MM.1S (cell line): ENCODE measurements at regions not wholly inside any gene's neighbourhood (a gene's known extent, or its start where the extent isn't known, plus 50 kb on each side); places are given as distances from the start of the nearest gene placed in this dataset.

Experiments
- DNase-seq: peaks from one replicate; pipeline ENCODE4 v3.0.0-alpha.2; 2015
- H2AFZ ChIP-seq: fragments of 300-600 bp; sonication (generic); 2 replicates; pipeline ENCODE4 v1.6.0; 2016; ENCODE audit warnings: antibody characterized with exemption, low read length
- H3F3A ChIP-seq: fragments of 300-600 bp; sonication (generic); 2 replicates; pipeline ENCODE4 v1.6.1; 2016; ENCODE audit warnings: mild to moderate bottlenecking, antibody characterized with exemption, low read length, moderate library complexity, mixed read lengths; ENCODE audit not compliant: insufficient read depth
- H3K27ac ChIP-seq: fragments of 300-600 bp; sonication (generic); 2 replicates; pipeline ENCODE4 v1.5.1; 2016; ENCODE audit warnings: mild to moderate bottlenecking, low read length
- H3K27me3 ChIP-seq: fragments of 300-600 bp; sonication (generic); replicated peaks from 2 replicates; pipeline ENCODE4 v1.6.0; 2016; ENCODE audit warnings: low read length; ENCODE audit not compliant: insufficient read depth
- H3K36me3 ChIP-seq: fragments of 300-600 bp; sonication (generic); replicated peaks from 2 replicates; pipeline ENCODE4 v1.6.1; 2016; ENCODE audit warnings: mild to moderate bottlenecking, low read length, mixed read lengths; ENCODE audit not compliant: insufficient read depth
- H3K4me1 ChIP-seq: fragments of 300-600 bp; sonication (generic); 2 replicates; pipeline ENCODE4 v1.6.1; 2016; ENCODE audit warnings: low read length, mixed read lengths
- H3K4me2 ChIP-seq: fragments of 300-600 bp; sonication (generic); 2 replicates; pipeline ENCODE4 v1.6.0; 2016; ENCODE audit warnings: low read depth, low read length
- H3K4me3 ChIP-seq: fragments of 300-600 bp; sonication (generic); 2 replicates; pipeline ENCODE4 v1.5.1; 2016; ENCODE audit warnings: low read length, mixed read lengths
- H3K79me2 ChIP-seq: fragments of 300-600 bp; sonication (generic); 2 replicates; pipeline ENCODE4 v1.6.1; 2016; ENCODE audit warnings: mixed run types, low read length, mixed read lengths
- H3K9ac ChIP-seq: fragments of 300-600 bp; sonication (generic); 2 replicates; pipeline ENCODE4 v1.6.1; 2016; ENCODE audit warnings: low read length, mixed read lengths
- H3K9me2 ChIP-seq: fragments of 300-600 bp; sonication (generic); replicated peaks from 2 replicates; pipeline ENCODE4 v1.6.1; 2016; ENCODE audit warnings: mild to moderate bottlenecking, low read length, mixed read lengths; ENCODE audit not compliant: insufficient read depth
- H3K9me3 ChIP-seq: fragments of 300-600 bp; sonication (generic); replicated peaks from 2 replicates; pipeline ENCODE4 v1.6.1; 2016; ENCODE audit warnings: mild to moderate bottlenecking, low read length, mixed read lengths; ENCODE audit not compliant: insufficient read depth
- H4K20me1 ChIP-seq: fragments of 300-600 bp; sonication (generic); 2 replicates; pipeline ENCODE4 v1.6.1; 2016; ENCODE audit warnings: mild to moderate bottlenecking, low read length, moderate library complexity, mixed read lengths; ENCODE audit not compliant: insufficient read depth
- CTCF ChIP-seq: fragments of 300-600 bp; sonication (generic); IDR thresholded peaks from 2 replicates; pipeline ENCODE4 v1.5.1; 2016; ENCODE audit warnings: antibody characterized with exemption, low read length, mixed read lengths
- EZH2 ChIP-seq: fragments of 300-600 bp; sonication (generic); optimal IDR thresholded peaks from 2 replicates; pipeline ENCODE3; 2017; ENCODE audit warnings: low read depth, mild to moderate bottlenecking, antibody characterized with exemption, low read length, mixed read lengths
- EZH2phosphoT487 ChIP-seq: fragments of 300-600 bp; sonication (generic); IDR thresholded peaks from 2 replicates; pipeline ENCODE4 v1.6.1; 2018; ENCODE audit warnings: antibody characterized with exemption, low read length

GRCh38 chr12:107439026-107439738 lies 246.4 kb upstream of the PWP1 start:
- Histone ChIP-seq H3K9me2 (no peaks in the 10 kb centered on the region), H3K9ac (no peak overlapping the region), H3K36me3 (no peaks in the 10 kb centered on the region), H3K4me2 (no peak overlapping the region), H3K4me1 (no peaks in the 10 kb centered on the region), H3K9me3 (no peaks in the 10 kb centered on the region), H3K4me3 (no peak overlapping the region), H3K79me2 (no peaks in the 10 kb centered on the region), H2AFZ (no peak overlapping the region), H4K20me1 (no peaks in the 10 kb centered on the region), H3F3A (no peaks in the 10 kb centered on the region), H3K27ac (no peak overlapping the region), H3K27me3 (no peaks in the 10 kb centered on the region)
- no peak for DNase-seq
- TF ChIP-seq CTCF (no peak), EZH2 (no peak), EZH2phosphoT487 (no peak)

- Histone ChIP-seq H3K4me1 (no peaks in the 10 kb centered on the region), H3F3A (no peaks in the 10 kb centered on the region), H3K79me2 (no peaks in the 10 kb centered on the region), H3K9ac (no peak overlapping the region), H3K27me3 (no peaks in the 10 kb centered on the region), H3K9me2 (no peaks in the 10 kb centered on the region), H2AFZ (no peak overlapping the region), H3K4me2 (no peak overlapping the region), H3K27ac (no peak overlapping the region), H3K9me3 (no peaks in the 10 kb centered on the region), H4K20me1 (no peaks in the 10 kb centered on the region), H3K4me3 (no peak overlapping the region), H3K36me3 (no peaks in the 10 kb centered on the region)
- no peak for TF ChIP-seq CTCF
- no peak for TF ChIP-seq EZH2phosphoT487
- TF ChIP-seq EZH2: no peak
- no peak for DNase-seq
Observed at GRCh38 chr12:107440606-107441005, 245.0 kb upstream of the PWP1 start.

- Histone ChIP-seq H3F3A (no peaks in the 10 kb centered on the region), H3K9me2 (no peaks in the 10 kb centered on the region), H3K4me3 (peak overlapping the region; percentile 26; the same call in 1 of the 2 replicates), H2AFZ (peak overlapping the region; percentile 36), H3K9ac (peak overlapping the region; percentile 12; the same call in 1 of the 2 replicates), H3K4me2 (peak overlapping the region; percentile 69), H3K4me1 (no peaks in the 10 kb centered on the region), H3K79me2 (no peaks in the 10 kb centered on the region), H3K27me3 (no peaks in the 10 kb centered on the region), H4K20me1 (no peaks in the 10 kb centered on the region), H3K36me3 (no peaks in the 10 kb centered on the region), H3K9me3 (no peaks in the 10 kb centered on the region), H3K27ac (no peak overlapping the region)
- TF ChIP-seq CTCF (no peak), EZH2 (no peak), EZH2phosphoT487 (no peak)
- DNase-seq: peak; percentile 42
Observed at GRCh38 chr12:107441665-107442300, 243.8 kb upstream of the PWP1 start.
